ENCODE measurements at regions not wholly inside any gene's neighbourhood (a gene's known extent, or its start where the extent isn't known, plus 50 kb on each side); places are given as distances from the start of the nearest gene placed in this dataset.

GRCh38 chr20:40056171-40056570, 632.9 kb downstream of the MAFB start:
- Mint-ChIP-seq H3K4me3 (no peak overlapping the region), H3K4me1 (ENCODE audit: low read depth) (no peaks in the 10 kb centered on the region)
- CTCF ChIA-PET: no interaction called here

DNA sequence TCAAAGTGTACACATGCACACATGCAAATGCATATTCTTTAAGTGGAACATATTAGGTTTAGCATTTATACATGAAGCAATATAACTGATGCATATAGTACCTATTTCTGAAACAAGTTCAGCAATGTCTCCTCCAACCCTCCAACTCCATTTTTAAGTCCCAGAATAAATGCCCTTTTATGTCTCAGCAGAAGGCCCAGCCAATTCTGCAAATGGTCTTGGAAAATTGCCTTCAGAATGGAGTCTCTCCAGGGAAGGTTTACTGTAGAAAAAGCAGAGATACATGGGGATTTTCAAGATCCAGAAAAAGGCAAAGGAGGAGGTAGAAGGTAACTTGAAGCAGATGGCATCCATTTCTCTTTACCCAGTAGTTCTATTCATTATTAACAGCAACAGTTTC, 633.3 kb downstream of the MAFB start:
- H3K4me3 Mint-ChIP-seq: no peak overlapping the region
- DNase-seq: no peak
- POLR2A ChIA-PET: no interaction called here

More at GRCh38 chr20:40056171-40056570, 632.9 kb downstream of the MAFB start:
- Mint-ChIP-seq H3K27me3 (peaks cover 2% of the 10 kb centered on the region), H3K9me3 (peaks cover 4% of the 10 kb centered on the region), H3K36me3 (ENCODE audit: low read depth) (no peaks in the 10 kb centered on the region), H3K27ac (no peak overlapping the region)
- no peak for DNase-seq
- ATAC-seq: no peak
- POLR2A ChIA-PET: no interaction called here
- TF ChIP-seq, protein P1, sequence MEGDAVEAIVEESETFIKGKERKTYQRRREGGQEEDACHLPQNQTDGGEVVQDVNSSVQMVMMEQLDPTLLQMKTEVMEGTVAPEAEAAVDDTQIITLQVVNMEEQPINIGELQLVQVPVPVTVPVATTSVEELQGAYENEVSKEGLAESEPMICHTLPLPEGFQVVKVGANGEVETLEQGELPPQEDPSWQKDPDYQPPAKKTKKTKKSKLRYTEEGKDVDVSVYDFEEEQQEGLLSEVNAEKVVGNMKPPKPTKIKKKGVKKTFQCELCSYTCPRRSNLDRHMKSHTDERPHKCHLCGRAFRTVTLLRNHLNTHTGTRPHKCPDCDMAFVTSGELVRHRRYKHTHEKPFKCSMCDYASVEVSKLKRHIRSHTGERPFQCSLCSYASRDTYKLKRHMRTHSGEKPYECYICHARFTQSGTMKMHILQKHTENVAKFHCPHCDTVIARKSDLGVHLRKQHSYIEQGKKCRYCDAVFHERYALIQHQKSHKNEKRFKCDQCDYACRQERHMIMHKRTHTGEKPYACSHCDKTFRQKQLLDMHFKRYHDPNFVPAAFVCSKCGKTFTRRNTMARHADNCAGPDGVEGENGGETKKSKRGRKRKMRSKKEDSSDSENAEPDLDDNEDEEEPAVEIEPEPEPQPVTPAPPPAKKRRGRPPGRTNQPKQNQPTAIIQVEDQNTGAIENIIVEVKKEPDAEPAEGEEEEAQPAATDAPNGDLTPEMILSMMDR (IDR thresholded peaks at IDR 0.05): no peak
- intact Hi-C loops (cut with micrococcal nuclease): no loop called here

DNA sequence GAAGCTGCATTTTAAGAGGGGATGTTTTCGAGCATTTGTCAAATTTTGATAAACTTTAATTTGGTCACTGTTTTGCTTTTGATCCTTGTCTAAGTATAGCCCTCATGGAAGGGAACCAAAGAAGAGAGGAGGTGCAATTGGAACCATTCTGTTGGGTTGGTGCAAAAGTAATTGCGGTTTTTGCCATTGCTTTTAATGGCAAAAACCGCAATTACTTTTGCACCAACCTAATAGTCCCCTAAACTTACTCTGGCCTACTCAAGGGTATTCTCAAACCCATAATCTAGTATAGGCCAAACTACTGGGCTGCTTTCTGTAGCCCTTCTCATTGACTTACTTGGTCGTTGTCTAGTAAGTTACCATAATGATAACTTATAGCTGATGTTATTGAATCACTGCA, 634.7 kb downstream of the MAFB start:
- TF ChIP-seq, protein P1 (IDR thresholded peaks at IDR 0.05): no peak
- ChIA-PET CTCF (no interaction called here), POLR2A (no interaction called here)
- no peaks in the 10 kb centered on the region for H3K9me3 Mint-ChIP-seq
- intact Hi-C loops (cut with micrococcal nuclease): no loop called here
- no peaks in the 10 kb centered on the region for H3K4me1 Mint-ChIP-seq (ENCODE audit: low read depth)
- H3K27me3 Mint-ChIP-seq: peaks cover 2% of the 10 kb centered on the region
- H3K4me3 Mint-ChIP-seq: no peak overlapping the region
- no peak overlapping the region for H3K27ac Mint-ChIP-seq
- H3K36me3 Mint-ChIP-seq (ENCODE audit: low read depth): no peaks in the 10 kb centered on the region
- ATAC-seq (no peak), DNase-seq (no peak)

More for the DNA sequence above, 633.3 kb downstream of the MAFB start:
- Mint-ChIP-seq H3K27me3 (peaks cover 2% of the 10 kb centered on the region), H3K9me3 (peaks cover 4% of the 10 kb centered on the region), H3K36me3 (ENCODE audit: low read depth) (no peaks in the 10 kb centered on the region), H3K4me1 (ENCODE audit: low read depth) (no peaks in the 10 kb centered on the region), H3K27ac (no peak overlapping the region)
- TF ChIP-seq, protein P1 (IDR thresholded peaks at IDR 0.05): no peak
- ATAC-seq: no peak
- intact Hi-C loops (cut with micrococcal nuclease): no loop called here
- CTCF ChIA-PET: no interaction called here

DNA sequence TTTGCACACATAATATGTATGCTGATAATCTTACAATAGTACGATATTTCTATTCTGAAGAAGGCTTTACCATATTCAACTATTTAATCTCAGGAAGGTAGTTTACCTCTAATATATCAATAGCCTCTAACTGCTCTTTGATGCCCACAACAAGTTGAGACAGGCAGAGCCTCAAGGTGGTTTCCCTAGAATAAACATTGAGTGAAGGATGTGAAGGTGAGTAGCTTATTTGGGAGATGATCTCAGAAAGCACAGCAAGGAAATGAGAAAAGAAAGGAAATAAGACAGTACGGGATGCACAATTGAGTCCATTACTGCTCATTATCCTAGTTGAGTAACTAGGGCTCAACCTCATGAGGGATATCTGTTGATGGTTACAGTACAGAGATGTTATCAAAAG, 638.4 kb downstream of the MAFB start:
- Mint-ChIP-seq H3K36me3 (ENCODE audit: low read depth) (no peaks in the 10 kb centered on the region), H3K9me3 (no peaks in the 10 kb centered on the region), H3K27ac (no peak overlapping the region), H3K4me1 (ENCODE audit: low read depth) (no peaks in the 10 kb centered on the region), H3K4me3 (no peak overlapping the region), H3K27me3 (no peaks in the 10 kb centered on the region)
- intact Hi-C loops (cut with micrococcal nuclease): no loop called here
- no peak for DNase-seq
- CTCF ChIA-PET: no interaction called here
- TF ChIP-seq, protein P1 (IDR thresholded peaks at IDR 0.05): no peak
- POLR2A ChIA-PET: no interaction called here
- ATAC-seq: no peak

DNA sequence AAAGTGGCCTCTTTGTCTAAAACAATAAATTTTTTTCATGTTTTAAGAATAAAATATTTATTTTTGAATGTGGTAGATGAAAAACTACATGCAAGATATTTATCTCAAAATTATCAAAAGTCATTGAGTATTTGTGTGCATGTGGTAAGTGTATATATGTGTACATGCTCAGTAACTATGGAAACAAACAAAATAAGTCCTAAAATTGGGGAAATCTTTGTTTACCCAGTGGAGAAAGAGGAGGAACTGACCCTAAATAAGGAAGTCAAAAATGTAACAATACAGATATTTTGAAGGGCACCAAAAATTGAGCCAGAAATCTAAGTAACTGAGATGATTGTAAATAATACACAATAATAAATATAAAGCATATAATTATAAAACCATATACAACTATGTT, 639.2 kb downstream of the MAFB start:
- H3K27me3 Mint-ChIP-seq: no peaks in the 10 kb centered on the region
- TF ChIP-seq, protein P1 (IDR thresholded peaks at IDR 0.05): no peak
- CTCF ChIA-PET: no interaction called here
- no peaks in the 10 kb centered on the region for H3K9me3 Mint-ChIP-seq
- POLR2A ChIA-PET: no interaction called here
- intact Hi-C loops (cut with micrococcal nuclease): no loop called here
- H3K4me3 Mint-ChIP-seq: no peak overlapping the region
- H3K4me1 Mint-ChIP-seq (ENCODE audit: low read depth): no peaks in the 10 kb centered on the region
- no peak for ATAC-seq
- H3K36me3 Mint-ChIP-seq (ENCODE audit: low read depth): no peaks in the 10 kb centered on the region
- H3K27ac Mint-ChIP-seq: no peak overlapping the region
- DNase-seq: no peak

All from activated CD8-positive, alpha-beta T cell treated with anti-CD3 and anti-CD28 coated beads for 36 hours (primary cell).